Vagina (tissue), 2 donors: ENCODE measurements at regions not wholly inside any gene's neighbourhood (a gene's known extent, or its start where the extent isn't known, plus 50 kb on each side); places are given as distances from the start of the nearest gene placed in this dataset.

Experiments used
- CTCF ChIP-seq, 3 experiments: fragments of 450-650 bp in 2 of 3; fragments of 200-600 bp in 1 of 3; sonication (generic) in 1 of 3; IDR thresholded peaks; one replicate each; pipeline ENCODE4 v1.5.1; 2017 to 2019; ENCODE audit warnings: antibody characterized with exemption in 3 of 3, mild to moderate bottlenecking in 2 of 3, moderate library complexity in 2 of 3
- POLR2A ChIP-seq, 2 donors: fragments of 450-650 bp; IDR thresholded peaks; one replicate each; pipeline ENCODE4 v1.6.1; 2017; ENCODE audit warnings: antibody characterized with exemption in 2 of 2, mild to moderate bottlenecking in 2 of 2, moderate library complexity in 2 of 2

- no peak for TF ChIP-seq CTCF (IDR thresholded peaks at IDR 0.05)
- no peak for TF ChIP-seq POLR2A (IDR thresholded peaks at IDR 0.05)
Observed at GRCh38 chr2:8168876-8169424, 512.9 kb upstream of the ID2 start.
